Upper lobe of left lung (tissue), 4 donors: ENCODE measurements at regions not wholly inside any gene's neighbourhood (a gene's known extent, or its start where the extent isn't known, plus 50 kb on each side); places are given as distances from the start of the nearest gene placed in this dataset.

Experiments
- EP300 ChIP-seq, 4 donors: sonication (generic); formaldehyde crosslinking; IDR thresholded peaks; one replicate each; pipeline ENCODE4 v1.5.1; 2017; ENCODE audit warnings: antibody characterized with exemption in 4 of 4, control low read depth in 2 of 4
- POLR2A ChIP-seq, 4 donors: fragments of 450-650 bp; IDR thresholded peaks; one replicate each; pipeline ENCODE4 v1.5.1; 2016 to 2017; ENCODE audit warnings: antibody characterized with exemption in 4 of 4, mild to moderate bottlenecking in 2 of 4
- POLR2AphosphoS5 ChIP-seq, 2 donors: sonication (generic); formaldehyde crosslinking; IDR thresholded peaks; one replicate each; pipeline ENCODE4 v1.5.1; 2017; ENCODE audit warnings: antibody characterized with exemption in 2 of 2
- TF ChIP-seq, protein P1 (sequence below), 6 experiments: fragments of 450-650 bp in 4 of 6; fragments of 200-600 bp in 2 of 6; sonication (generic) in 2 of 6; IDR thresholded peaks; one replicate each; pipeline ENCODE4 v1.5.1; 2016 to 2019; ENCODE audit warnings: antibody characterized with exemption in 6 of 6

DNA sequence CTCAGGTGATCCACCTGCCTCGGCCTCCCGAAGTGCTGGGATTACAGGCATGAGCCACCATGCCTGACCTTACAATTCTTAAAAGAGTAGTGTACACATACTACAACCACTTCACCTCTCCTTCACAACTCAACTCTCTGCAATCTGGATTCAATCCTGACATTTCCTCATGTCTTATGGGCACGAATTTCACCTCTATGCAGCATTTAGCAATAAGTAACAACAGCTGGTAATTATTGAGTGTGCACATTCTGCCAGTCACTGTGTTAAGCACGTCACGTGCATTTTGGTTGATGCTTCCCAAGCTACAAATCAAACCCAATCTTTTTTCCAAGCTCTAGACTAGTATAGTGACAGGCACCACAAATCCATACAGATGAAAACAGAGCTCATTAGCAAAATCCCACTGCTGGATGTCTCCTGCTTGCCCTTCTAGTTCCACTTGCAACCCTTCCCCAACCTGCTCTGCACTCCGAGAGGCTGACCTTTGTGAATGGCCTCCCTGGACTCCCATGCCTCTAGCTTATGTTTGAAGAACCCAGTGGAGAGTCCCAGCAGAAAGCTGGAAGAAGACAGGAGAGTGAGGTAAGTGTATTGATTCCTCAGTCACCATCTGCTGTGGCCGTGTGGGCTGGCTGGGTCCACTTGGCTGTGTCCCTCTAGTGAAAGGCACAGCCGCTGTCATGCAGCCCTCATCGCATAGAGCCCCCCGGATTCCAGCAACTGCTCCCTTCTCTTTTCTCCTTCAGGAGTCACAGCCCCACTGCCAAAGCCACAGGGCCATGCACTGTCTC lies 176.5 kb downstream of the MEX3B start:
- TF ChIP-seq, protein P1, sequence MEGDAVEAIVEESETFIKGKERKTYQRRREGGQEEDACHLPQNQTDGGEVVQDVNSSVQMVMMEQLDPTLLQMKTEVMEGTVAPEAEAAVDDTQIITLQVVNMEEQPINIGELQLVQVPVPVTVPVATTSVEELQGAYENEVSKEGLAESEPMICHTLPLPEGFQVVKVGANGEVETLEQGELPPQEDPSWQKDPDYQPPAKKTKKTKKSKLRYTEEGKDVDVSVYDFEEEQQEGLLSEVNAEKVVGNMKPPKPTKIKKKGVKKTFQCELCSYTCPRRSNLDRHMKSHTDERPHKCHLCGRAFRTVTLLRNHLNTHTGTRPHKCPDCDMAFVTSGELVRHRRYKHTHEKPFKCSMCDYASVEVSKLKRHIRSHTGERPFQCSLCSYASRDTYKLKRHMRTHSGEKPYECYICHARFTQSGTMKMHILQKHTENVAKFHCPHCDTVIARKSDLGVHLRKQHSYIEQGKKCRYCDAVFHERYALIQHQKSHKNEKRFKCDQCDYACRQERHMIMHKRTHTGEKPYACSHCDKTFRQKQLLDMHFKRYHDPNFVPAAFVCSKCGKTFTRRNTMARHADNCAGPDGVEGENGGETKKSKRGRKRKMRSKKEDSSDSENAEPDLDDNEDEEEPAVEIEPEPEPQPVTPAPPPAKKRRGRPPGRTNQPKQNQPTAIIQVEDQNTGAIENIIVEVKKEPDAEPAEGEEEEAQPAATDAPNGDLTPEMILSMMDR (IDR thresholded peaks at IDR 0.05), result no peak
- TF ChIP-seq POLR2A (IDR thresholded peaks at IDR 0.05) (no peak), POLR2AphosphoS5 (IDR thresholded peaks at IDR 0.05) (no peak), EP300 (IDR thresholded peaks at IDR 0.05) (no peak)
